Fibroblast of lung (primary cell): ENCODE measurements at regions not wholly inside any gene's neighbourhood (a gene's known extent, or its start where the extent isn't known, plus 50 kb on each side); places are given as distances from the start of the nearest gene placed in this dataset.
A peak's percentile ranks its signal among the peaks of the same experiment; 100 is the strongest.

ENCODE experiments used
- DNase-seq, 2 donors: peaks; one replicate each; pipeline versions ENCODE4 v3.0.0 to v3.0.0-alpha.2; 2010; ENCODE audit warnings: low read depth in 2 of 2
- H2AFZ ChIP-seq: 2 replicates; pipeline ENCODE4 v1.5.1; 2012; ENCODE audit warnings: low read length, control low read depth, inconsistent platforms
- H3K27ac ChIP-seq: 2 replicates; pipeline ENCODE4 v1.5.1; 2011; ENCODE audit warnings: low read length, control low read depth; ENCODE audit not compliant: insufficient read depth
- H3K27me3 ChIP-seq: 2 replicates; pipeline ENCODE4 v1.5.1; 2011; ENCODE audit warnings: mild to moderate bottlenecking, low read length; ENCODE audit not compliant: control insufficient read depth, insufficient read depth
- H3K36me3 ChIP-seq: 2 replicates; pipeline ENCODE4 v1.5.1; 2011; ENCODE audit warnings: low read length; ENCODE audit not compliant: control insufficient read depth, insufficient read depth
- H3K4me1 ChIP-seq: 2 replicates; pipeline ENCODE4 v1.5.1; 2011; ENCODE audit warnings: low read length; ENCODE audit not compliant: control insufficient read depth, insufficient read depth; ENCODE audit errors: extremely low read depth
- H3K4me2 ChIP-seq: 2 replicates; pipeline ENCODE4 v1.5.1; 2011; ENCODE audit warnings: low read length, control low read depth; ENCODE audit not compliant: insufficient read depth; ENCODE audit errors: extremely low read depth
- H3K4me3 ChIP-seq, 4 experiments: fragments of 200-600 bp in 1 of 4; sonication (generic) in 1 of 4; replicated peaks in 1 of 4; 2 replicates each; pipeline ENCODE4 v1.5.1; 2011 to 2016; ENCODE audit warnings: low read length in 4 of 4, low read depth in 3 of 4, mild to moderate bottlenecking in 3 of 4, control low read depth in 2 of 4, inconsistent platforms in 1 of 4, mixed read lengths in 1 of 4; ENCODE audit not compliant: insufficient read depth in 1 of 4; ENCODE audit errors: control extremely low read depth in 1 of 4
- H3K79me2 ChIP-seq: 2 replicates; pipeline ENCODE4 v1.5.1; 2012; ENCODE audit warnings: mild to moderate bottlenecking, low read length, inconsistent platforms; ENCODE audit not compliant: control insufficient read depth, insufficient read depth
- H3K9ac ChIP-seq: 2 replicates; pipeline ENCODE4 v1.5.1; 2011; ENCODE audit warnings: mild to moderate bottlenecking, low read length, control low read depth; ENCODE audit not compliant: insufficient read depth
- H3K9me3 ChIP-seq: 2 replicates; pipeline ENCODE4 v1.5.1; 2012; ENCODE audit warnings: low read depth, low read length; ENCODE audit not compliant: control insufficient read depth, insufficient read depth
- H4K20me1 ChIP-seq: 2 replicates; pipeline ENCODE4 v1.5.1; 2011; ENCODE audit warnings: low read length; ENCODE audit not compliant: control insufficient read depth, insufficient read depth; ENCODE audit errors: extremely low read depth
- CTCF ChIP-seq, 2 donors: IDR thresholded peaks in 1 of 2; conservative IDR thresholded peaks in 1 of 2; 1 replicate in 1 of 2; 2 replicates in 1 of 2; pipeline ENCODE4 v1.5.1; 2011 to 2012; ENCODE audit warnings: low read length in 2 of 2, control low read depth in 1 of 2, inconsistent platforms in 1 of 2, low read depth in 1 of 2, mild to moderate bottlenecking in 1 of 2
- EZH2 ChIP-seq: IDR thresholded peaks from 2 replicates; pipeline ENCODE4 v1.5.1; 2012; ENCODE audit warnings: low read length, control low read depth, mild to moderate bottlenecking; ENCODE audit errors: missing control alignments

GRCh38 chrY:19600711-19601110, 143.8 kb downstream of the KDM5D start:
- TF ChIP-seq EZH2 = no peak
- no peak for TF ChIP-seq CTCF (conservative IDR thresholded peaks at IDR 0.05 in 1 of 2, IDR thresholded peaks at IDR 0.05 in 1 of 2; ENCODE audit: low read depth in 1 of 2, low read length in 2 of 2)
- no peak overlapping the region for H3K4me2 ChIP-seq
- peak in 1 of 2 donors; percentile 6 for DNase-seq

GRCh38 chrY:19590235-19590634, 154.3 kb downstream of the KDM5D start:
- Histone ChIP-seq H3K4me1 (no peaks in the 10 kb centered on the region), H3K27me3 (no peaks in the 10 kb centered on the region), H3K36me3 (no peaks in the 10 kb centered on the region), H3K27ac (no peak overlapping the region), H3K4me2 (no peak overlapping the region), H2AFZ (no peak overlapping the region), H3K9ac (no peak overlapping the region), H3K79me2 (no peaks in the 10 kb centered on the region), H3K4me3 (no peak overlapping the region), H4K20me1 (no peaks in the 10 kb centered on the region), H3K9me3 (no peaks in the 10 kb centered on the region)
- TF ChIP-seq CTCF (conservative IDR thresholded peaks at IDR 0.05 in 1 of 2, IDR thresholded peaks at IDR 0.05 in 1 of 2; ENCODE audit: low read depth in 1 of 2, low read length in 2 of 2) (no peak), EZH2 (no peak)
- DNase-seq = no peak

More at GRCh38 chrY:19600711-19601110, 143.8 kb downstream of the KDM5D start:
- H3K4me1 ChIP-seq = no peaks in the 10 kb centered on the region
- H3K36me3 ChIP-seq = no peaks in the 10 kb centered on the region
- no peaks in the 10 kb centered on the region for H3K9me3 ChIP-seq
- no peaks in the 10 kb centered on the region for H3K79me2 ChIP-seq
- H4K20me1 ChIP-seq = no peaks in the 10 kb centered on the region
- H2AFZ ChIP-seq = no peak overlapping the region
- H3K9ac ChIP-seq = no peak overlapping the region
- H3K4me3 ChIP-seq = no peak overlapping the region
- no peaks in the 10 kb centered on the region for H3K27me3 ChIP-seq
- H3K27ac ChIP-seq = no peak overlapping the region

- no peaks in the 10 kb centered on the region for H3K4me1 ChIP-seq
- no peaks in the 10 kb centered on the region for H3K9me3 ChIP-seq
- H3K4me2 ChIP-seq = no peak overlapping the region
- TF ChIP-seq CTCF (conservative IDR thresholded peaks at IDR 0.05 in 1 of 2, IDR thresholded peaks at IDR 0.05 in 1 of 2; ENCODE audit: low read depth in 1 of 2, low read length in 2 of 2) (no peak), EZH2 (no peak)
- H4K20me1 ChIP-seq = no peaks in the 10 kb centered on the region
- no peaks in the 10 kb centered on the region for H3K36me3 ChIP-seq
- DNase-seq = no peak
- H3K9ac ChIP-seq = no peak overlapping the region
- no peak overlapping the region for H2AFZ ChIP-seq
- H3K4me3 ChIP-seq = no peak overlapping the region
- H3K27ac ChIP-seq = no peak overlapping the region
- no peaks in the 10 kb centered on the region for H3K79me2 ChIP-seq
- H3K27me3 ChIP-seq = no peaks in the 10 kb centered on the region
Observed at GRCh38 chrY:19589664-19590063, 154.9 kb downstream of the KDM5D start.
